Inflammatory macrophage treated with lipopolysaccharide for 4 hours (primary cell): ENCODE measurements at regions not wholly inside any gene's neighbourhood (a gene's known extent, or its start where the extent isn't known, plus 50 kb on each side); places are given as distances from the start of the nearest gene placed in this dataset.
"Not testable (repeated sequence)": the region's sequence is repeated elsewhere in the genome, so short reads cannot be mapped to it uniquely, and the experiment has no call there.

Experiments
- DNase-seq: peaks from one replicate; pipeline ENCODE4 v3.0.0-alpha.2; 2020

GRCh38 chr14:37650356-37651037 is 55.1 kb downstream of the TTC6 start:
- no peak for DNase-seq

GRCh38 chr14:37652042-37652441 is 56.6 kb downstream of the TTC6 start:
- DNase-seq: no peak

- DNase-seq: no peak
Measured at GRCh38 chr14:37655418-37655817, 60.0 kb downstream of the TTC6 start.

- no peak for DNase-seq
Measured at GRCh38 chr14:37658156-37658555, 62.7 kb downstream of the TTC6 start.

GRCh38 chr14:37663498-37663897 is 68.1 kb downstream of the TTC6 start:
- DNase-seq: no peak

- DNase-seq: no peak
Measured at GRCh38 chr14:37665479-37665878, 70.0 kb downstream of the TTC6 start.

GRCh38 chr14:37665951-37666350 is 70.5 kb downstream of the TTC6 start:
- no peak for DNase-seq

GRCh38 chr14:37668646-37669045 is 73.2 kb downstream of the TTC6 start:
- no peak for DNase-seq

GRCh38 chr14:37669242-37669641 is 73.8 kb downstream of the TTC6 start:
- DNase-seq: no peak

- DNase-seq: no peak
Measured at GRCh38 chr14:37673439-37673838, 78.0 kb downstream of the TTC6 start.

- DNase-seq: no peak
Measured at GRCh38 chr14:37678916-37679315, 83.5 kb downstream of the TTC6 start.

GRCh38 chr14:37681486-37681885 is 86.1 kb downstream of the TTC6 start:
- no peak for DNase-seq

GRCh38 chr14:37692680-37693079 is 97.3 kb downstream of the TTC6 start:
- not testable (repeated sequence) for DNase-seq

GRCh38 chr14:37693420-37693819 is 98.0 kb downstream of the TTC6 start:
- not testable (repeated sequence) for DNase-seq

- no peak for DNase-seq
Measured at GRCh38 chr14:37695866-37696265, 100.4 kb downstream of the TTC6 start.

GRCh38 chr14:37697489-37698121 is 102.2 kb downstream of the TTC6 start:
- no peak for DNase-seq

GRCh38 chr14:37698840-37699777 is 103.7 kb downstream of the TTC6 start:
- no peak for DNase-seq

- no peak for DNase-seq
Measured at GRCh38 chr14:37707716-37708115, 112.3 kb downstream of the TTC6 start.

- no peak for DNase-seq
Measured at GRCh38 chr14:37708481-37708880, 113.1 kb downstream of the TTC6 start.

- no peak for DNase-seq
Measured at GRCh38 chr14:37709419-37710195, 114.2 kb downstream of the TTC6 start.

GRCh38 chr14:37711356-37711830 is 116.0 kb downstream of the TTC6 start:
- DNase-seq: no peak

- no peak for DNase-seq
Measured at GRCh38 chr14:37711831-37712475, 116.5 kb downstream of the TTC6 start.
